IMR-90 (cell line): ENCODE measurements at regions not wholly inside any gene's neighbourhood (a gene's known extent, or its start where the extent isn't known, plus 50 kb on each side); places are given as distances from the start of the nearest gene placed in this dataset.

Source experiments
- CEBPB ChIP-seq: IDR thresholded peaks from 2 replicates; pipeline ENCODE4 v1.6.1; 2012; ENCODE audit warnings: low read depth, low read length, improper control_type of control experiment
- MAFK ChIP-seq: IDR thresholded peaks from 2 replicates; pipeline ENCODE4 v1.6.1; 2012; ENCODE audit warnings: low read depth, low read length, improper control_type of control experiment
- MXI1 ChIP-seq: IDR thresholded peaks from 2 replicates; pipeline ENCODE4 v1.6.1; 2012; ENCODE audit warnings: low read depth, mild to moderate bottlenecking, low read length, moderate library complexity, borderline replicate concordance
- RFX5 ChIP-seq: IDR thresholded peaks from 2 replicates; pipeline ENCODE4 v1.8.0; 2012; ENCODE audit warnings: low read depth, mild to moderate bottlenecking, low read length, moderate library complexity
- TF ChIP-seq, protein P1 (sequence below): conservative IDR thresholded peaks from 2 replicates; pipeline ENCODE4 v1.5.1; 2012; ENCODE audit warnings: mild to moderate bottlenecking, low read depth, low read length, improper control_type of control experiment
- TF ChIP-seq, protein P2 (sequence below): fragments of 150-350 bp; IDR thresholded peaks from 2 replicates; pipeline ENCODE4 v1.6.1; 2017; ENCODE audit warnings: mild to moderate bottlenecking, antibody characterized with exemption, low read length, low read depth

DNA sequence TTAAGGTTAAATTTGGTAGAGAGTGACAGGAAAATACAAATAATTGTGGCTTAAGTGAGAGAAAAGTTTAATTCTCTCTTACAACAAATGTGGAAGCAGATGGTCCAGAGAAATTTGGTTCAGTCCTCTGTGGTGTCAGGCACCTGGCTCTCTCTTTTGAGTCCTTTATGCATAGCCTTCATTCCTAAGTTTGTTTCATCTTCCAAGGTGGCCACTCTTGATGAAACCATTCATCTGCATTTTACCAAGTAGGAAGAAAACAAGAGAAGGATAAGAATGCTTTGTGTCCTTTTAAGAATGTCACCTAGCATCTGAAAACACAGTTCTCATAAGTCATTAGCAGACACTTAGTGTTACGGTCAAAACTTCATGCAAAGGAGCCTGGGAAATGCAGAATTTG lies 442.5 kb downstream of the CCER1 start:
- TF ChIP-seq RFX5 (no peak), MXI1 (no peak), CEBPB (no peak), MAFK (no peak)
- TF ChIP-seq, protein P1, sequence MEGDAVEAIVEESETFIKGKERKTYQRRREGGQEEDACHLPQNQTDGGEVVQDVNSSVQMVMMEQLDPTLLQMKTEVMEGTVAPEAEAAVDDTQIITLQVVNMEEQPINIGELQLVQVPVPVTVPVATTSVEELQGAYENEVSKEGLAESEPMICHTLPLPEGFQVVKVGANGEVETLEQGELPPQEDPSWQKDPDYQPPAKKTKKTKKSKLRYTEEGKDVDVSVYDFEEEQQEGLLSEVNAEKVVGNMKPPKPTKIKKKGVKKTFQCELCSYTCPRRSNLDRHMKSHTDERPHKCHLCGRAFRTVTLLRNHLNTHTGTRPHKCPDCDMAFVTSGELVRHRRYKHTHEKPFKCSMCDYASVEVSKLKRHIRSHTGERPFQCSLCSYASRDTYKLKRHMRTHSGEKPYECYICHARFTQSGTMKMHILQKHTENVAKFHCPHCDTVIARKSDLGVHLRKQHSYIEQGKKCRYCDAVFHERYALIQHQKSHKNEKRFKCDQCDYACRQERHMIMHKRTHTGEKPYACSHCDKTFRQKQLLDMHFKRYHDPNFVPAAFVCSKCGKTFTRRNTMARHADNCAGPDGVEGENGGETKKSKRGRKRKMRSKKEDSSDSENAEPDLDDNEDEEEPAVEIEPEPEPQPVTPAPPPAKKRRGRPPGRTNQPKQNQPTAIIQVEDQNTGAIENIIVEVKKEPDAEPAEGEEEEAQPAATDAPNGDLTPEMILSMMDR = no peak
- TF ChIP-seq, protein P2, sequence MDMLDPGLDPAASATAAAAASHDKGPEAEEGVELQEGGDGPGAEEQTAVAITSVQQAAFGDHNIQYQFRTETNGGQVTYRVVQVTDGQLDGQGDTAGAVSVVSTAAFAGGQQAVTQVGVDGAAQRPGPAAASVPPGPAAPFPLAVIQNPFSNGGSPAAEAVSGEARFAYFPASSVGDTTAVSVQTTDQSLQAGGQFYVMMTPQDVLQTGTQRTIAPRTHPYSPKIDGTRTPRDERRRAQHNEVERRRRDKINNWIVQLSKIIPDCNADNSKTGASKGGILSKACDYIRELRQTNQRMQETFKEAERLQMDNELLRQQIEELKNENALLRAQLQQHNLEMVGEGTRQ = no peak
